HG03175 (cell line): ENCODE measurements at regions not wholly inside any gene's neighbourhood (a gene's known extent, or its start where the extent isn't known, plus 50 kb on each side); places are given as distances from the start of the nearest gene placed in this dataset.

ENCODE experiments used
- ATAC-seq: cut with Tn5 transposase; IDR thresholded peaks from one replicate; pipeline ENCODE4 v1.9.1; 2021; ENCODE audit warnings: mild to moderate bottlenecking, moderate library complexity; ENCODE audit not compliant: unreplicated experiment

DNA sequence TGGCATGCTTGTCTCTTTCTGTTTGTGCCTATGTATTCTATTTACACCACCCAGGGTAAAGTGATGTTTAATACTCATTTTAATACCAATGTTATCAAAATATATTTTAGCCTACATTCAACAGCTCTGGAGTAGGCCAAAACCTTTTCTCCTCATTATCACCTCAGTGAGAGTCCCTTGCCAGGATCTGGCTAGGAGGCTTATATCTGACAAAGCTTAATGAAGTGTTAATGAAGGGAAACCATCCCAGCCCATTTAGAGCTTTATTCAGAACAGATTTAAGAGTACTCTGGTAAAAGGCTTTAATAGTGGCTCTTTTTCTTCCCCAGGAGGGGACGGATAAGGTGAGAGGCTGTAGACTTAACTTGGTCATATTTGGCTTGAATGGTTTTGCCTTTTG, 137.6 kb downstream of the GRIN2B start:
- ATAC-seq = no peak

DNA sequence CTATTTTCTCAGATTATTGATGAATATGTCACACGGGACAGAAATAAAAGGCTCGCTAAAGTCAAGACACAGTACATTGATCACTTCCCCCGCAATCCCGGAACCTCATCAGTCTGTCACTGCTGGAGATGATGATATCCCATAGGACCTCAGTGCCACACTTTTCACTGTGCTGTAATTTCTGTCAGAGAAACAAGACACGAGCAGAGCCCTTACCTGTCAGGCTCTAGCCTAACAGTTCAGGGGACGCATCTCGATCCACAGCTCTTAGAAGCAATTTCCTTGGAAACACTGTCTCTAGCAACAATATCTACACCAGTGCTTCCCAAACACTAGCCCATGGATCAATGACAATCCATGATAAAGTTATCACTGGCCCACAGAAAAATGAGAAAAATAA, 140.0 kb downstream of the GRIN2B start:
- no peak for ATAC-seq

DNA sequence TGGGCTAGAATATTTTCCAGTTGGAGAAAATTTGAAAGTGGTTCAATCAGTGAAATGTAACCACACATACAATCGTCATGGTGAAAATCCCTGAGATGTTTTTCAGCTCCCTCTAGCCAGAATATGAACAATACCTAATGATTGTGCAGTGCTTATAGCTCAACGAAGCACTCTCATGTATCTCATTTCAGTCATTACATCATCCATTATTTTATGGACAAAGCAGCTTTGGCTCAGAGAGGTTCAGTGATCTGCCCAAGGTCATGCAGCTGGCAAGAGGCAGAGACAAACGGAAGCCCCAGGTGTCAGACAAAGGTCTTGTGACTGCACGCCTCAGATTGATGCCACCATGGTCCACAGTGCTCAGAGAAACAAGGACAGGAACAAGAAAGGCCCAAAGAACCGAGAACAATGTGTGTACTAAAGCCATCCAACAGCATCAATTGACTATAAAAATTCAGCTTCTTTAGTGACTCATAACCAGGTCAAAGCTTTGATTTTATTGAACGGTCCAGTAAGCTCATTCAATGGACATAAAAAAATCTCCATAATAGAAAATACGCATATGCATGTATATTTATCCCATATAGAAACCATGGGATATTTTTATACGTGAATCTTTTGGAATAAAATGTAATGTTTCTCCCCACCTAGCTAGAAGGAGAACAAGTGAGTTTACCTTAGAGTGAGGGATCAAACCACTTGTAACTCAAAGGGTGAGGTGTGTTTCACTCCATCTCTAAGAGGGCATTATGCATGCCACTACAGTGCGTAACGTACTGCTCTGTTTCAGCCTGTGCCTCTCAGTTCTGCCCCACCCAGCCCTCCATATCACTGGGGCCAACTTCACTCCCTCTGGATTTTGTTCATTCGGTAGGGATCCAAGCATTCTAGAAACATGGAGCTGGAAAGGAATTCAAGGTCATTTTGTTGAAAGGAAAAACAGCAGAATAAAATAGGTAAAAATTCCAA, 141.8 kb downstream of the GRIN2B start:
- no peak for ATAC-seq

- no peak for ATAC-seq
Measured at GRCh38 chr12:13836099-13836498, 145.3 kb downstream of the GRIN2B start.

GRCh38 chr12:13835652-13836051, 145.8 kb downstream of the GRIN2B start:
- ATAC-seq = no peak

- ATAC-seq = no peak
Measured at GRCh38 chr12:13834241-13834640, 147.2 kb downstream of the GRIN2B start.

DNA sequence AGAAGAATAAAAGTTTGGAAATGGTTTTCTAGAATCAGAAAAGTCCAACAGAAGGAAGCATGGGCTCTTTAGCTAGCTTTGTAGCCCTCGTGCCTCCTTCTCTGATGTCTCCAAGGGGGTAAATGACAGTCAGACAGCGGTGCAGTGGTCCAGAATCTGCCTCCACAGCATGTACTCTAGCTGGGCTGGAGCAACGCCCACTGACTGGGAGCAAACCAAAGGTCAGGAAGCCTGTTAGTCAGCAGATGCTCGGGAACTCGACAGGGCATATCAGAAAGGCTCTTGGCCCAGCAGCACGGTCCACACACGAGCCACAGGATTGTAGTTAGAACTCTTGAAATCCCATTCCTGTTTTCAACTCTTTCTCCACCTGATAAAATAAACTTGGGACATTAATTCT, 164.3 kb downstream of the GRIN2B start:
- no peak for ATAC-seq

DNA sequence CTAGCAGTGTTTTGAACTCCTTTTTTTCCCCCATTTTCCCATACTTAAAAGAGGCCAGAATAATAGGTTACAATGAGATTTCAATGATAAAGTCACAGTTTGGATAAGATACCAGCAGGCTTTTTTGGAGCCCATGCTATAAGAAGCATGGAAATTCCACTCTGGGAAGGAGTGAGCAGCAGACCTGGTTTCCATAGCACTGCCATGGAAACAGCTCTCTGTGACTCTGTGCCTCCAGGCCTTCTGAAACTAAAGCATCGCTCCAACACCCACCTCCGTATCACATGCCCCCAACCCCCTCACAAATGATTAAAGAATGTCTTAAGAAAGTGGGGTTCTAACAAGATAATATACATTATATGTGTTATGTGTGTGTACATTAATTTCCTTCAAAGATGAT, 165.0 kb downstream of the GRIN2B start:
- no peak for ATAC-seq

GRCh38 chr12:13812168-13812567, 169.2 kb downstream of the GRIN2B start:
- ATAC-seq = no peak

- no peak for ATAC-seq
Measured at GRCh38 chr12:13811061-13811460, 170.3 kb downstream of the GRIN2B start.

- ATAC-seq = no peak
Measured at GRCh38 chr12:13805041-13805440, 176.4 kb downstream of the GRIN2B start.

DNA sequence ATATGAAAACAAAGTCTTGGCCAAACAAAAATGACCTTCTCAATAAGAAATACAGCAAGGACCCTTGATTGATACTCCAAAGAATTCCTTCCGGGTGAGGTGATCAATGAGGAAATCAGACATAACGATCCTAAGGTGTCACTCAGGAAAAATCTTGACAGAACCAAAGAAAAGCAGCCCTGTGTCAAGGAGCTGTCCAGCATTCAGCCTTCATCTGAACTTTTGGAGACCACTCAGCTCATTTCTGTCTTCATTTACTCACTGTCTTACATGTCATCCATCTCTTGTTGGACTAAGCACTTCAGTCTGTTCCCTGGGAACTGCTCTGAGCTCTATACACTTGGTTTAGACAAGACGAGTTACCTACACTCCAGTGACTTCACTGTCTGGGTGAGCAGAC, 179.9 kb downstream of the GRIN2B start:
- no peak for ATAC-seq

DNA sequence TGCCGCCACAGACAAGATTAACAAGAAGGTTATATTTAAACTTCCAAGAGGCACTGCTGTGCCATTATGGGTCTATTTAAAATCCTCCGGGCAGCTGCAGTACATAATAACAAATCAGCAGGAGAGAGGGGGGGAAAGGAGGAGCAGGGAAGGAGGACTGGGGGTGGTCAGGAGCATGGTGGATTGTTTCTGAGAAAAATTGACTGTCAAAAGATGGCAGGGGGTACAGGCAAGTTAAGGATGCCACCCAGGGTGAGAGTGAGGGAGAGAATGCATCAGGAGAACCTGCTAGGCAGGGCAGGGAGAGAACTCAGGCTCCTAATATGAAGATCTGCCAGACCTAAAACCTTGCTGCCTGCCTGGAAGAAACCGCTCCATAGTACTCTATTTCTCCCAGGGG, 181.8 kb downstream of the GRIN2B start:
- ATAC-seq = no peak

- no peak for ATAC-seq
Measured at GRCh38 chr12:13798162-13798561, 183.2 kb downstream of the GRIN2B start.

DNA sequence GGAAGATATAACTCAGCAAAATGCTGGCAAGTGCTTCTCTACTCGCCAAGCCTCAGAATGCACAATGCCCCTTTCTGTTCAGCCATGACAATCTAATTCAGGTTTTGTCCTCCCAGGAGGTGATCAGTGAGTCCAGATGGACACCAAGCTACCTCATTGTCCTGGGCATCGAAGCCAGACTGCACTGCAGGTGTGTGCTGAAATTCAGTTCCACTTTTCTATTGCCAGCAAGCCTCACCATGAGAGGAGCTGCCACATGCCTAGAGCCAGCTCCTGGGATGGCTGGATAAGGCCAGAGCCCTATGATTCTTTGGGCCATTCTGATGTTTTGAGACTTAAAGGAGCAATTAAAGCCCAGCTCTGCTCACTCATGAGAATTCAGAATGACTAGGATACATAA, 186.7 kb downstream of the GRIN2B start:
- no peak for ATAC-seq

DNA sequence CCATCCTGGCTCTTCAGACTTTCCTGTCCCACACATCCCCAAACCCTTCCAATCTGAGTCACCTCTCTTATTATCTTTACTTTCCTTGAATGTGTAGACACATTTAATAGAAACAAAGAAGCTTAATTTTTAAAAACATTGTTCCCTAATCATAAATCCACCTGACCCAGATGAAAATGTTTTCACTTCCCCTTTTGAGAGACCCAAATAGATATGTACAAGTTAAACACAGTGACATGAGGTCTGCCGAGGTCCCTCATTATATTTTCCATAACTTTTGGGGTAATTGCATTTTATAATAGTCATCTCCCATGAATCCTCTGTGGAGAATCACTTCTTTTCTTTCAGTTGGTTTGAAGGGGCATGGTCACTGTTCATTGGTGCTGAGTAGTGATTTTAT, 191.1 kb downstream of the GRIN2B start:
- no peak for ATAC-seq

DNA sequence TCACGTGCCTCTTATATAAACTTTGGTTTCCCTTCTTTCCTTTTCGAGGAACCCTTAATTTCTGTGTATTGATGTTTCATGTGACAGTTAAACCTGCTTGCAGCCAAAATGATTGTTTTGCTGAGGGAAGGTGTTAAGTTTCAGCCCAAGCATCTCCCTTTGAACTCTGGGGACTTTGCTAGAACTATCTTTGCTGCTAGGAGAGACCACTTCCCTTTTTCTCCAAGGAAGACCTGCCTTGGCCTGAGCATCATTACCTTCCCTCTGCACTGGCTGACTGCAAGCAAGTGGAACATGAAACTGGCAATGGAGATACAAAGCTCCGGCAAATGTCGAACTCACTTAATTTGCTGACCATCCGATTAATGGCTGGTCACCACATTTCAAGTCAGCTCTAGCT, 192.8 kb downstream of the GRIN2B start:
- no peak for ATAC-seq

DNA sequence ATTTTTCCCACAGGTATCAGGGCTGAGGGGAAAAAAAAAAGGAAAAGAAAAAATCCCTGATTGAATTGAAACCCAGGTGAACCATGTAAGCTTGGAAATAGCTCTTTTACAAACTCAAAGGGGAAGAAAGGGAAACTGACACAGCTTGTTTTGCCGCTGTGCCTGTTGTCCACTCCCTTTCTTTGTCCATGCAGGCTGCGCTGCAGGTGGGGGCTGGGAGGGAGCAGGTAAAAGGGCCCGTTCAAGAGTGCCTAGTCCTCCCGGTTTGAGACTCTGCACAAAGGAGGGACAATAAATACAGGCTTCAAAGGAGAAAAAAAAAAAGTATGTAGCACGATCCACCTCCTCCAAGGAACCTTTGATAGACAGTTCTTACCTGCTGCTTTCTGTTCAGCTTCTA, 194.8 kb downstream of the GRIN2B start:
- no peak for ATAC-seq

- no peak for ATAC-seq
Measured at GRCh38 chr12:13784504-13784903, 196.9 kb downstream of the GRIN2B start.

DNA sequence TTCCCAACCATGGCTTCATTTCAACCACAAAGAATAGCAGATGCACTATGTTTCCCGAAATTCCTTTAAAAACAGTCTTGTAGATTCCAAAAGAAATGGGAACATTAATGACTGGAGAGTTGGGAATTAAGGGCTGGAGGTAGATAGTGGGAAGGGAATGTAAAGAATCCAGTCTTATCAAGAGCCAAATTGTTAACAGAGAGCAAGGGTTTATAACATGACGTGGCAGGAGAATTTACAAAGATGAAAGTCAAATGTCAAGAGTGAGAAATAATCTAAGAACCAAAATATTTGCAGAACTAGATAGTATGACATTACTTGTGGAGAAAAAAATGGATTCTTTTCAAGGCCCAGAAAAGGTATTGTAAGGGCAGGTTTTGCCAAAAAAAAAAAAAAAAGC, 200.9 kb downstream of the GRIN2B start:
- ATAC-seq = no peak

DNA sequence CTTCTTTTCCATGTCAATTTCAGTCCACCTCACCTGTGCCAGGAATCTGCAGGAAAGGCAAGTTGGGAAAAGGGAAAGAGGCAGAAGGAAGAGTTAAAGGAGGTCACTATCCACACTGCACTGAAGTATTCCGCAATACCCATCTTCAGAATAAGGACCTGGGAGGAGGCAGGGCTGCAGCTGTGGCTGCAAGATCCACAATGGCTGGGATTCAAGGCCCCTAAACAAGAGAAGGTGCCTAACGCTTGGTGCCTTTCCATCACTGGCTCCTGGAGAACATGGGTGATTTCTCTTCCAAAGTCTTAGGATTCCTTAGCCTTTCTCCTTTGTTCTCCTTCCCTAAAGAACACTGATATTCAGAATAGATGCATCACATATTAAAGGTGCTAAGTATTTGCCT, 204.0 kb downstream of the GRIN2B start:
- ATAC-seq = no peak

DNA sequence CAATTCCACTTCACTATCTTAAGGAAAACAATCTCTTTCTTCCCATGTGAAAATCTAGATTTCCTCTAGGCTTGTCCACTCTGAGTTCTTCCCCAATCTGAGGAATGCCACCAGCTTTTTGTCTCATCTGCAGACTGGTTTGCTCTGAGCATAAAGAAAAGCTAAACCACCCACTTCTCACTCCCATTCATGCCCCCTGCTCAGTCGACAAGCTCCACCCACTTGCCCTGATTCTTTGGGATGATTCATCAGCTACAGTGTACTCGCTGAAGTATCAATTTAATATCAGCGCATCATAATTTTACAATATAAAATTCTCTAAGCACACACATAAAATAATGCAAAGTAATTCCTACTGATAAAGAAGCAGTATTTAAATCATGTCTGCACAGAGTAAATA, 209.1 kb downstream of the GRIN2B start:
- no peak for ATAC-seq

DNA sequence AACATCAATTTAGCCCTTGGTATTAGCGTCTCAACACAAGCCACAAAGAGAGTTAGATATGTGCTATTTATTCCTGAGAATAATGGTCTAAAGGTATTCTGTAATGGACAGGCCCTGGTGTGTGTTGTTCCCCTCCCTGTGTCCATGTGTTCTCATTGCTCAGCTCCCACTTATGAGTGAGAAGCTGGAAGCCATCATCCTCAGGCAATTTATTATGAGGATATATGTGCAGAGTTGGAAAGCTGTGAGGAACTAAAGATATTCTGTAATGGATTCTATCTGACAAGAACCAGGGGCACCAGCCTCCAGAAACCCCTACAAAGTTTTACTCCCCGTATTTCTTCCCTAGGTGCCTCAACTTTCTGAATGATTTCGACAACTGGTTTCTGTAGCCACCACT, 210.8 kb downstream of the GRIN2B start:
- ATAC-seq = no peak
